SW 1271 (cell line): ENCODE measurements at regions not wholly inside any gene's neighbourhood (a gene's known extent, or its start where the extent isn't known, plus 50 kb on each side); places are given as distances from the start of the nearest gene placed in this dataset.

Source experiments
- DNase-seq, 2 experiments: peaks; one replicate each; lab custom pipeline; 2025; lab: John Stamatoyannopoulos, UW

DNA sequence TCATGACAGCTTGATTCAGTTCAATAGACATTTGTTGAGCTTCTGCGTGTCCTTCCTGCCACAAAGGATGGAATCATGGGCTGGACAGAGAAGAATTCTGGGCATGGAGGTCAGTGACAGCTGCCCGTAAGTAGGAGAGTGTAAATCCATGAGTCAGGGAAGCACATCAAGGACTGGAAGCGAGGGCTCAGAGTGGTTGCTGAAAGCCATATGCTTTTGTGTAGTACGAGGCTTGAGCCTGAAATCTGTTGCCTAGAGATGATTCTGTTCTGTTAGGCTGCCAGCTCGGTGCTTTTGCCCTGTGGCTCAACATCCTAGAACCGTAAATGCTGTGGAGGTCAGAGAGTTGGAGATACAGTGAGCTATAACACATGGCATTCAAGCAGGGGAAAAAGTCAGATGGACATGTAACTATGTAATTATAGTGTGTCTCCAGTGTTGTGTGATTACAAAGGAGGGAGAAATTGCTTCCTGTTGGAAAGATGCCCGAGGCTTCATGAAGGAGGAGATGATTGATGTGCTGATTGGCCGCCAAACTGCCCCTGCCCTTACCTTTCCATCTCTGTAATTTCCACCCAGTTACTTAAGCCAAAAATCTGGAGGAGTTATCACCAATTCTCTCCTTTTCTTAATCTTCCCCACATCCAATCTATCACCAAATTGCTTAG is 92.8 kb upstream of the CACNA1E start:
- no peak for DNase-seq

- no peak for DNase-seq
Measured at GRCh38 chr1:181391301-181391900, 91.9 kb upstream of the CACNA1E start.

GRCh38 chr1:181392133-181392532 is 91.2 kb upstream of the CACNA1E start:
- DNase-seq, result no peak

DNA sequence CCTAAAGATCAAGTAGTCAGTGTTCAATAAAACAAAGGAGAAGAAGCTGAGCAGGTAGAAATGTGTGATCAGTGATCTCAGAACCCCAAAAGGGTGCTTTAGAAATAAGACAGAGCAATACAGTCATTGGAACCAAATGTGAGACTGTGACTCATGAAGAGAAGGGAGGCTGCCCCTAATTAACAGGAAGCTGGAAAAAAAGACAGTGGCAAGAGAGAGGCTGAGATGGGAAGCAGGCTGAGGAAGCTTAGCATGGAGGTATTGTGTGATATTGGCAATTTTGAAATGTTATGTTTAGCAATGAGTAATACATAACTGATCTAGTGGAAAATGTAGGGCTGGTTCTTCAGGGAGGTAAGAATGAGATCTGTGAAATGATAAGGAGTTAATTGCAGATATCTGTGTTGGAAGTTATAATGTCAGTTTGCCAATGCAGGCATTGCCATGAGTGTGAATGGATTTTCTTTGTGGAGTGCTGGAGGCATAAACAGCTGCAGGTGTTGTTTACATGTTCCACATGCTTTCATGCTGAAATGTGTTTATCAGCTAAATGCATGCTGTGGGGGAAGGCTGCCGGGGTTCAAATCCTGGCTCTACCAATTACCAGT is 90.6 kb upstream of the CACNA1E start:
- no peak for DNase-seq

DNA sequence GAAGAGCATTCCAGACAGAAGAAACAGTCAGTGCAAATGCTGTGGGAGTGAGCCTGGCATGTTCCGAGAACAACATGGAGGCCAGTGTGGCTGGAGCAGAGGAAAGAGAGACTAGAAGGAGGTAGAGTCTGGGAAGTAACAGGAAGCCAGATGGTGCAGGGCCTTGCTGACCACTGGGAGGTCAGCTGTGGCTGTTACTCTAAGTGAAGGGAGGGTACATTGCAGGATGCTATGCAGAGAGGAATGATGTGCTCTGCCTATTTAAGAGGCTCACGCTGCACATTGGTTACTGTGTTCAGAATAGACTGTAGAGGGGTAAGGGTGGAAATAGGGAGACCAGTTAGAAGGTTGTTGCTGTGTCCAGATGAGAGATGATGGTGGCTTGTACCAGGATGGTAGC is 88.6 kb upstream of the CACNA1E start:
- DNase-seq, result no peak

GRCh38 chr1:181396171-181396670 is 87.1 kb upstream of the CACNA1E start:
- DNase-seq, result no peak

- no peak for DNase-seq
Measured at GRCh38 chr1:181396811-181397210, 86.5 kb upstream of the CACNA1E start.

DNA sequence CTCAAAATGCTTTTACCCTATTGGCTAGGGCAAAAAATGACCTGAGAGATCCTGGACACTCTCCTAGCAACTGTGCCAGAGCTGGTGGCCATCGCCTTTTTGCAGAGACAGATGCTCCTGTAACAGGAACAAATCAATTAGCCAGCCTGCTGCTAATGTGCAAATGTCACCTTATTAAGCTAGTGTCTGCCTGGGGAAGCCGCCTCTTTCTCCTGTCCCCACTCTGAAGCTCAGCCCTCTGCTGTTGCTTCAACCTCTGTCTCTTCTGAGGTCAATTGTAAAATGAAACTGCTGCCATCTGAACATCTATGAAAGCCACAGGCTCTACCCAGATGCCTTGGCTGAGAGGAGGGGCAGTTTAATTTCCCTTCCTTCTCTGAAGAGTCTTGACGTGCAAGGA is 85.5 kb upstream of the CACNA1E start:
- no peak for DNase-seq

- DNase-seq, result no peak
Measured at GRCh38 chr1:181398544-181398943, 84.8 kb upstream of the CACNA1E start.

- no peak for DNase-seq
Measured at GRCh38 chr1:181405584-181405983, 77.7 kb upstream of the CACNA1E start.

- DNase-seq, result no peak
Measured at GRCh38 chr1:181406989-181407388, 76.3 kb upstream of the CACNA1E start.

DNA sequence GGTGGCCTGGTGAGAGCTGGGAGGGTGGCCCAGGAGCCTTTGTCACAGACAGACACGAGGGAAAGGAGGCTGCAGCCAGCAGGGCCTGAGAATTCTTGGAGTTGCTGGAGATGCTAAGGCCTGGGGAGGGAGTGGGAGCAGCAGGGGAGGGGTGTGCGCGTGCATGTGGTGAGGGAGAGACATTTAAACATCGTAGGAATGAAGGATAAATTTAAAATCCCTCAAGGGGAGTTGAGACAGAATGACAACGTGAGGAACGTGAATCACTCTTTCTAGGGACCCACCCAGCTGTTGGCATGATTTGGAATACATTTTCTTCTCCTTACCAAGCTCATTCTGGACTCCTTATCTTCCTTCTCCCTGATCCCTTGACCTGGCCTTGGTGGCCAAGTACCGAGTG is 73.3 kb upstream of the CACNA1E start:
- DNase-seq, result no peak

- no peak for DNase-seq
Measured at GRCh38 chr1:181412746-181413145, 70.6 kb upstream of the CACNA1E start.

- no peak for DNase-seq
Measured at GRCh38 chr1:181413195-181413815, 70.0 kb upstream of the CACNA1E start.

DNA sequence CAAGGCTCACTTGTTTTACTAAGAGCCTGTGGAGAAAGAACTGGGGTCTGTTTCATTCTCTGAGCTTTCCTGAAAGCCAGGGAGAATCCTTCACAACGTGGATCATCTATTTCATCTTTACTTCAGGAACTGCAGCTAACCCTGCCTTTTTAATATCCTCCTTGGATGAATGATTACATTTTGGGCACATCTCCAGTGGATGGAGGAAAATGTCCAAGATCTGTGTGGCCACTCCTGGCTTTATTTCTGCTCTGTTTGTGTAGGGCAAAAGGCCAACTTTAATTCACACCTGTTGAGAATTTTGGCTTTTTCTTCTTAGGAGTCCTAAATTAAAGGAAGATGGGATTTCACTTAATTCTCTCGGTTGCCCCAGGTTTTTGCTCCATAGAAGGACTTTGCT is 69.5 kb upstream of the CACNA1E start:
- no peak for DNase-seq

DNA sequence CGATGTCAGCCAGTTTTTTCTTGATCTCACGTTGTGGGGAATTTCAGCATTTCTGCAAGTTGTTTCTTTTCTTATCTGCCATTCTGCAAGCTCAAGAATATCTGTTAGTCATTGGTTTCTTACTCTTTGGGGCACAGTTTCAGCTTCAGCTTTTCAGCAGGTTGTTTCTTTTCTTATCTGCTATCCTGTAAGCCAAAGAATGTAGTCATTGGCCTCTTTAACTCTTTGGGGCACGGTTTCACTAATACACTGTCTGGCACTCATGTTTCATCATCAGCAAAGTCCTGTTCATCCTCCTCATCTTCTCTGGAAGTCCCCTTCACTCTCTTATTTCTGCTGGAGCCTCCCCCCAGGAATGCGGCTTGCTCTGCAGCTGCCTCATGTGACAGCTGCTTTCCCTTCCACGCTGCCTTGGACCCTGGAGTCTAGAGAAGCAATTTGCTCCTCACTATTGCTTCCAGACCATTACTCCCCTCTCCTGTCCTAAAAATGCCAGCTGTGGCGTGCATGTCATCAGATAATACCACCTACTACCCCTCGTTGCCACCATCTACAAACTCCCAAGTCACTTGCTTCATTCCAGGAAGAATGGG is 67.0 kb upstream of the CACNA1E start:
- DNase-seq, result no peak

DNA sequence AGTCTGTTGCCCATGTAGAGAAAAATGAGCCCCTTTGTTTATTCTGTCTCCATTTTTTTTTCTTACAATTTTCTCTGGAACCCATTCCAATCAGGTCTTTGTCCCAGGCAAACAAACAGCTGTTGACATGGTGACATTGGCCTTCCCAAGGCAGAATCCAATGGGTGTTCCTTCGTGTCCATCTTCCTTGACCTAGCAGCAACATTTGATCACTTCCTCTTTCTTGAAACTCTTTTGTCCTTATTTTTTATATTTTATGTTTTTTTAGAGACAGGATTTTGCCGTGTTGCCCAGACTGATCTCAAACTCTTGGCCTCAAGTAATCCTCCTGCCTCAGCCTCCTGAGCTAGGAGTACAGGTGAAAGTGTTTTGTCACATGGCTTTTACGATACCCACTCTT is 65.4 kb upstream of the CACNA1E start:
- no peak for DNase-seq

DNA sequence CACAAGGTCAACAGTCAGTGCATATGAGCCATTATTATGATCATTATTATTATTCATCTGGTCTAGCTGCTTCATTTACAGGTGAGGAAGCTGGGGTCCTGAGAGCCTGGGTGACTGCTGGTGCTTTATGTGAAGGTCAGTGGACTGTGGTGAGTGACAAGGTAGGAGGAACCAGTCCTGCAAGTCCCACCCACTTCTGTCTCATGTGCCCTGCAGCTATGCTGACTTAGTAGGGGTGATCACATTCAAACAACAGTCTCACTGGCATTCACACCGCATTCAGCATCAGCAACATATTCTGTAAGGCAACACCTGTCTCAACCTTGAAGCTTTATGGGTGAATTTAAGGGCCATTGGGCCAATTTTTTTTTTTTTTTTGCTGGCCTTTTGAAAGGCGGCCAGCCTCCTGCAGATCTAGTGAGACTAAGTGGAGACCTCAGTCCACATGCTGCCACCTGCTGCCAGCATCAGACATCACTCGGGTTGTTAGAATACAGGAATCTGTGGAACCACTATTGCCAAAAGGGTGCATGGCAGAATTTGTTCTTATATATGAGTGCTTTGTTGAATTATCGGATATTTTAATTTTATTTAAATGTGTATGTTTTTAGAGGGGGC is 59.9 kb upstream of the CACNA1E start:
- DNase-seq, result peak in 1 of 2 experiments; percentile 7

DNA sequence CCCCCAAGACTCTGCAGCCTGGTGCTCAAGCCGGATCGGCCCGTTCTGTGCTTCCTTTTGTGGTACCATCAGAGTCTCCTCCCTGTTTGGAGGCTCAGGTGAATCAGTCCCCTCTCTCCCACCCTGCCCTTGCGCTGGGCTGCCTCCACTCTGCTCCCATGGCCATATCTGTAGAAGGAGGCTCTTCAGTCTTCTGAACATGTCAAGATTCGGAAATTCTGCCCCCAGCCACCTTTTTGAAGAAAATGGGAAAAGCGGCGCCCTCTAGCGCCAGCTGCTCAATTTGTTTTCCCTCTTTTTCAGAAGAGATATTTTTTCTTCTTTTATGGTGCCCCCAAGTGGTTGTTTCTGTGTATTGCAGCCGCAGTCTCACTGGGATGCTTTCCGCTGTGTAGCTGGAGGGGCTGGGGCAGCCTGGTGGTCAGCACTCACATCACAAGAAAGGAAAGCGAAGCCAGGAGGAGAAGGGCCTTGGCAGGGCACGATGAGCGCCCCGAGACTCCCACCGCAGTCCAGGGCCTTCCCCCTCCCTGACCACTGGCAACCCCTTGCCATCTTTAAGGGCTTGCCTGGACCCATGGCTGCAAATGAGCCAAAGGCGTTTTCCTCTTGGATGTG is 58.4 kb upstream of the CACNA1E start:
- peak in 1 of 2 experiments; percentile 44 for DNase-seq

DNA sequence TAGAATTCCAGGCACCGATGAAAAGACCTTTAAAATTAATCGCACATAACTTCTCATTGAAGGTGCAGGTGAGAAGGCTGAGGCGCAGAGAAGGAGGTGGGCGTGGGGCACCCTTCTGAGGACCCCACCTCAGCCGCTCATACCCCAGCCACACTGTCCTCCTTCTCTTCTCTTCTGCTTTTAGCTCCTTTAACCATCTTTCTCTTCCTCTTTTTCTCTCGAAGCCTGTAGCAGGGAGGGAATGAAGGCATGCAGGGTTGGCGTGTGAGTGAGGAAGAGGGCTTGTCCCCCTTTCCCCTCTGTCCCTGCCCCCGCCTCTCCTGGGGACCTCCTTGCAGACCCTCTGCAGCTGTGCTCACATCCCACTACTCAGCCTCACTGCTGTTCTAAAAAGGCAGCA is 57.8 kb upstream of the CACNA1E start:
- DNase-seq, result no peak

GRCh38 chr1:181429462-181429861 is 53.9 kb upstream of the CACNA1E start:
- no peak for DNase-seq
